Fibroblast of lung (primary cell): ENCODE measurements at regions not wholly inside any gene's neighbourhood (a gene's known extent, or its start where the extent isn't known, plus 50 kb on each side); places are given as distances from the start of the nearest gene placed in this dataset.
"Not testable (repeated sequence)": the region's sequence is repeated elsewhere in the genome, so short reads cannot be mapped to it uniquely, and the experiment has no call there.

Experiments
- DNase-seq, 2 donors: peaks; one replicate each; pipeline versions ENCODE4 v3.0.0 to v3.0.0-alpha.2; 2010; ENCODE audit warnings: low read depth in 2 of 2
- H2AFZ ChIP-seq: 2 replicates; pipeline ENCODE4 v1.5.1; 2012; ENCODE audit warnings: low read length, control low read depth, inconsistent platforms
- H3K27ac ChIP-seq: 2 replicates; pipeline ENCODE4 v1.5.1; 2011; ENCODE audit warnings: low read length, control low read depth; ENCODE audit not compliant: insufficient read depth
- H3K27me3 ChIP-seq: 2 replicates; pipeline ENCODE4 v1.5.1; 2011; ENCODE audit warnings: mild to moderate bottlenecking, low read length; ENCODE audit not compliant: control insufficient read depth, insufficient read depth
- H3K36me3 ChIP-seq: 2 replicates; pipeline ENCODE4 v1.5.1; 2011; ENCODE audit warnings: low read length; ENCODE audit not compliant: control insufficient read depth, insufficient read depth
- H3K4me1 ChIP-seq: 2 replicates; pipeline ENCODE4 v1.5.1; 2011; ENCODE audit warnings: low read length; ENCODE audit not compliant: control insufficient read depth, insufficient read depth; ENCODE audit errors: extremely low read depth
- H3K4me2 ChIP-seq: 2 replicates; pipeline ENCODE4 v1.5.1; 2011; ENCODE audit warnings: low read length, control low read depth; ENCODE audit not compliant: insufficient read depth; ENCODE audit errors: extremely low read depth
- H3K4me3 ChIP-seq, 4 experiments: fragments of 200-600 bp in 1 of 4; sonication (generic) in 1 of 4; replicated peaks in 1 of 4; 2 replicates each; pipeline ENCODE4 v1.5.1; 2011 to 2016; ENCODE audit warnings: low read length in 4 of 4, low read depth in 3 of 4, mild to moderate bottlenecking in 3 of 4, control low read depth in 2 of 4, inconsistent platforms in 1 of 4, mixed read lengths in 1 of 4; ENCODE audit not compliant: insufficient read depth in 1 of 4; ENCODE audit errors: control extremely low read depth in 1 of 4
- H3K79me2 ChIP-seq: 2 replicates; pipeline ENCODE4 v1.5.1; 2012; ENCODE audit warnings: mild to moderate bottlenecking, low read length, inconsistent platforms; ENCODE audit not compliant: control insufficient read depth, insufficient read depth
- H3K9ac ChIP-seq: 2 replicates; pipeline ENCODE4 v1.5.1; 2011; ENCODE audit warnings: mild to moderate bottlenecking, low read length, control low read depth; ENCODE audit not compliant: insufficient read depth
- H3K9me3 ChIP-seq: 2 replicates; pipeline ENCODE4 v1.5.1; 2012; ENCODE audit warnings: low read depth, low read length; ENCODE audit not compliant: control insufficient read depth, insufficient read depth
- H4K20me1 ChIP-seq: 2 replicates; pipeline ENCODE4 v1.5.1; 2011; ENCODE audit warnings: low read length; ENCODE audit not compliant: control insufficient read depth, insufficient read depth; ENCODE audit errors: extremely low read depth
- EZH2 ChIP-seq: IDR thresholded peaks from 2 replicates; pipeline ENCODE4 v1.5.1; 2012; ENCODE audit warnings: low read length, control low read depth, mild to moderate bottlenecking; ENCODE audit errors: missing control alignments
- TF ChIP-seq, protein P1 (sequence below), 2 donors: IDR thresholded peaks in 1 of 2; conservative IDR thresholded peaks in 1 of 2; 1 replicate in 1 of 2; 2 replicates in 1 of 2; pipeline ENCODE4 v1.5.1; 2011 to 2012; ENCODE audit warnings: low read length in 2 of 2, control low read depth in 1 of 2, inconsistent platforms in 1 of 2, low read depth in 1 of 2, mild to moderate bottlenecking in 1 of 2

DNA sequence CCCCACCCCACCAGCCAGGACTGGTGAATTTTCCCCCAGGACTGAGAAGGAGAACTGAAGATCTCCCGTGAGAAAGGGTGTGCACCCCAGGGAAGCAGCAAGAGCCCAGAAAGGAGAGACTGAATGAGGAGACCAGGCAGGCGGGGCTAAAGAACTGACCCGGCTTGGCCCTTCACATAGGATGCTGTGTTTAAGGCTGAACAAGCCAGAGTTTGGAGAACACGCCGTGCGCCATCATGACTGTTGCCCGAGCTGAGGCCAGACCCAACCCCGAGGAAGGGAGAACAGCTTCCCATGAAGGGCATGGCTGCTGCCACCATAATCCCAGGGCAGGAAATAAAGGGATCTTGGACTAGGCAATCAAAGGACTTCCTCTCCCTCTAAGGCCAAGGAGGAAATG lies 104.7 kb upstream of the SRSF6 start:
- Histone ChIP-seq H4K20me1 (no peaks in the 10 kb centered on the region), H3K79me2 (no peaks in the 10 kb centered on the region), H3K27me3 (no peaks in the 10 kb centered on the region), H3K27ac (no peak overlapping the region), H3K9ac (no peak overlapping the region), H3K4me1 (no peaks in the 10 kb centered on the region), H3K9me3 (no peaks in the 10 kb centered on the region), H3K36me3 (no peaks in the 10 kb centered on the region), H3K4me3 (no peak overlapping the region), H3K4me2 (no peak overlapping the region), H2AFZ (no peak overlapping the region)
- DNase-seq = no peak
- no peak for TF ChIP-seq EZH2
- TF ChIP-seq, protein P1, sequence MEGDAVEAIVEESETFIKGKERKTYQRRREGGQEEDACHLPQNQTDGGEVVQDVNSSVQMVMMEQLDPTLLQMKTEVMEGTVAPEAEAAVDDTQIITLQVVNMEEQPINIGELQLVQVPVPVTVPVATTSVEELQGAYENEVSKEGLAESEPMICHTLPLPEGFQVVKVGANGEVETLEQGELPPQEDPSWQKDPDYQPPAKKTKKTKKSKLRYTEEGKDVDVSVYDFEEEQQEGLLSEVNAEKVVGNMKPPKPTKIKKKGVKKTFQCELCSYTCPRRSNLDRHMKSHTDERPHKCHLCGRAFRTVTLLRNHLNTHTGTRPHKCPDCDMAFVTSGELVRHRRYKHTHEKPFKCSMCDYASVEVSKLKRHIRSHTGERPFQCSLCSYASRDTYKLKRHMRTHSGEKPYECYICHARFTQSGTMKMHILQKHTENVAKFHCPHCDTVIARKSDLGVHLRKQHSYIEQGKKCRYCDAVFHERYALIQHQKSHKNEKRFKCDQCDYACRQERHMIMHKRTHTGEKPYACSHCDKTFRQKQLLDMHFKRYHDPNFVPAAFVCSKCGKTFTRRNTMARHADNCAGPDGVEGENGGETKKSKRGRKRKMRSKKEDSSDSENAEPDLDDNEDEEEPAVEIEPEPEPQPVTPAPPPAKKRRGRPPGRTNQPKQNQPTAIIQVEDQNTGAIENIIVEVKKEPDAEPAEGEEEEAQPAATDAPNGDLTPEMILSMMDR (conservative IDR thresholded peaks at IDR 0.05 in 1 of 2, IDR thresholded peaks at IDR 0.05 in 1 of 2; ENCODE audit: low read depth in 1 of 2, low read length in 2 of 2) = no peak

DNA sequence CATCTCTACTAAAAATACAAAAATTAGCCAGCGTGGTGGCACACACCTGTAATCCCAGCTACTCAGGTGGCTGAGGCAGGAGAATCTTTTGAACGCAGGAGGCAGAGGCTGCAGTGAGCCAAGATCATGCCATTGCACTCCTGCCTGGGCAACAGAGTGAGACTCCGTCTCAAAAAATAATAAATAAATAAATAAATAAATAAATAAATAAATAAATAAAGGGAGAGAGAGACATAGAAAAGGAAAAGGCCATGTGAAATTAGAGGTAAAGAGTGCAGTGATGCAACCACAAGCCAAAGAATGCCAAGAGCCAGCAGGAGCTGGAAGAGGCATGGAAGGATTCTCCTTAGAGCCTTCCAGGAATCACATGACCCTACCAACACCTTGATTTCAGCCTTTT lies 107.0 kb upstream of the SRSF6 start:
- H3K79me2 ChIP-seq, H3K4me1 ChIP-seq, H3K27ac ChIP-seq, H3K4me3 ChIP-seq, H3K36me3 ChIP-seq, H3K9ac ChIP-seq, DNase-seq, H2AFZ ChIP-seq, H3K4me2 ChIP-seq, H4K20me1 ChIP-seq, H3K9me3 ChIP-seq, H3K27me3 ChIP-seq: not testable (repeated sequence)

DNA sequence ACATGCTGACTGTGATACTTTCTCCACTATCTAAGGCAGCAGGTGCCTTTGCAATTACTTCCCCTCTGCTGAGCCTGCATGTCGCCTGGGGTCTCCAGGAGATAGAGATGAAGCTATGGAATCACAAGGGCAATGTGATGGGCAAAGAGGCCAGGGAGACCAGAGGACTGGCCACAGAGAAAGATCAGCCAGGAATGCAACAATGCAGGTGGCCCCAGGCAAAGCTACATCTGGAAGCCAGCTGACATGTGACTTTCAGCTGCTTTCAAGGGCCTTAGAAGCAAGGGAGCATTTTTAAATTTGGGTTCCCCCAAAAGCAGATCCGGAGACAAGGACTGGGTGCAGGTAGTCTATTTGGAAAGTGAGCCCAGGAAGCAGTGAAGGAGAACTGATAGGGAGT lies 107.9 kb upstream of the SRSF6 start:
- H3K4me1 ChIP-seq = no peaks in the 10 kb centered on the region
- TF ChIP-seq, protein P1 (conservative IDR thresholded peaks at IDR 0.05 in 1 of 2, IDR thresholded peaks at IDR 0.05 in 1 of 2; ENCODE audit: low read depth in 1 of 2, low read length in 2 of 2) = no peak
- no peak for TF ChIP-seq EZH2
- H2AFZ ChIP-seq = no peak overlapping the region
- no peaks in the 10 kb centered on the region for H3K36me3 ChIP-seq
- H3K27me3 ChIP-seq = no peaks in the 10 kb centered on the region
- H3K27ac ChIP-seq = no peak overlapping the region
- no peak overlapping the region for H3K9ac ChIP-seq
- H4K20me1 ChIP-seq = no peaks in the 10 kb centered on the region
- no peak overlapping the region for H3K4me2 ChIP-seq
- H3K4me3 ChIP-seq = no peak overlapping the region
- H3K9me3 ChIP-seq = no peaks in the 10 kb centered on the region
- no peak for DNase-seq
- H3K79me2 ChIP-seq = no peaks in the 10 kb centered on the region

DNA sequence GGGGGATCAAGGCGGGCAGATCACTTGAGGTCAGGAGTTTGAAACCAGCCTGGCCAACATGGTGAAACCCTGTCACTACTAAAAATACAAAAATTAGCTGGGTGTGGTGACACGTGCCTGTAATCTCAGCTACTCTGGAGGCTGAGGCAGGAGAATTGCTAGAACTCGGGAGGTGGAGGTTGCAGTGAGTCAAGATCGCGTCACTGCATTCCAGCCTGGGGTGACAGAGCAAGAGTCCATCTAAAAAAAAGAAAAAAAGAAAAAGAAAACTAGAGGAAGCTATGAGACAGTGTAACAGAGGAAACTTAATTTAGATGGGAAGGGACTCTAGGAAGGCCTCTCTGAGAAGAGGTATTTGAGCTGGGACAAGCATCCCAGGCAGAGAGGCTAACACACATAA lies 109.9 kb upstream of the SRSF6 start:
- not testable (repeated sequence) for H3K4me3 ChIP-seq, DNase-seq, H3K79me2 ChIP-seq, H3K9ac ChIP-seq, H3K27me3 ChIP-seq, H2AFZ ChIP-seq, H3K9me3 ChIP-seq, H3K4me1 ChIP-seq, H4K20me1 ChIP-seq, H3K4me2 ChIP-seq, H3K27ac ChIP-seq, H3K36me3 ChIP-seq
